ENCODE measurements at regions not wholly inside any gene's neighbourhood (a gene's known extent, or its start where the extent isn't known, plus 50 kb on each side); places are given as distances from the start of the nearest gene placed in this dataset.

DNA sequence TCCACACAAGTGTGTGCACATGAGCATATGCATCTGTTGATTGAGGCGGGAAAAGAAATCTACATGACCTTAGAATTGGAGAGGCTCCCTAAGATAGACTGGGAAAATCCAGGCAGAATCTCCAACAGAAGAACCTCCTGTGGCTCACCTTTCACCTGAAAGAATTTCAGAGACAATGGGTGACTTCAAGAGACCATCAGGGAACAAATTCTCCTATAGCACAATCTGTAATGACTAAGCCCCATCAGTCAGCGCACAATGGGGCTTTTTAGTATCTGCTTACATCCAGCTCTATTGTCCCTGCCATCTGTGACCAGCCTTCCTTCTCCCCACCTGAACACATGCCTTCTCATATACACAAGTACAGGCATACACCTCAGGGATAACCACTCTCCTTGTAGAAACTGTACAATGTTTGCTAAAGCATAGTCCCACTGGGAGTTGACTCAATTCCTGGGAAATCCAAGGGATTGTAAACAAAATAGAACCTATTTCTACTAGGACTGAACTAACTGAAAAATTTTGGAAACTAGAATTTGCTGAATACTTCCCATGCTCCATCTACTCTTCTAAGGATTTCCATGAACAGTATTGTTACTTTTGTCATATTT is 150.8 kb upstream of the STXBP5 start:
- no peak for DNase-seq
- 93 to 100% (median 97%) methylated on average over 2 of the region's 2 CpGs for WGBS, 4 donors
- no peaks in the 10 kb centered on the region for H3K36me3 ChIP-seq (replicated peaks in 1 of 2)
- H3K4me3 ChIP-seq: no peak overlapping the region
- no peaks in the 10 kb centered on the region for H3K4me1 ChIP-seq (replicated peaks in 1 of 2)
- TF ChIP-seq, protein P1, sequence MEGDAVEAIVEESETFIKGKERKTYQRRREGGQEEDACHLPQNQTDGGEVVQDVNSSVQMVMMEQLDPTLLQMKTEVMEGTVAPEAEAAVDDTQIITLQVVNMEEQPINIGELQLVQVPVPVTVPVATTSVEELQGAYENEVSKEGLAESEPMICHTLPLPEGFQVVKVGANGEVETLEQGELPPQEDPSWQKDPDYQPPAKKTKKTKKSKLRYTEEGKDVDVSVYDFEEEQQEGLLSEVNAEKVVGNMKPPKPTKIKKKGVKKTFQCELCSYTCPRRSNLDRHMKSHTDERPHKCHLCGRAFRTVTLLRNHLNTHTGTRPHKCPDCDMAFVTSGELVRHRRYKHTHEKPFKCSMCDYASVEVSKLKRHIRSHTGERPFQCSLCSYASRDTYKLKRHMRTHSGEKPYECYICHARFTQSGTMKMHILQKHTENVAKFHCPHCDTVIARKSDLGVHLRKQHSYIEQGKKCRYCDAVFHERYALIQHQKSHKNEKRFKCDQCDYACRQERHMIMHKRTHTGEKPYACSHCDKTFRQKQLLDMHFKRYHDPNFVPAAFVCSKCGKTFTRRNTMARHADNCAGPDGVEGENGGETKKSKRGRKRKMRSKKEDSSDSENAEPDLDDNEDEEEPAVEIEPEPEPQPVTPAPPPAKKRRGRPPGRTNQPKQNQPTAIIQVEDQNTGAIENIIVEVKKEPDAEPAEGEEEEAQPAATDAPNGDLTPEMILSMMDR (IDR thresholded peaks at IDR 0.05): no peak
- TF ChIP-seq POLR2A (IDR thresholded peaks at IDR 0.05): no peak
- H3K9me3 ChIP-seq (replicated peaks in 1 of 3): no peaks in the 10 kb centered on the region
- H3K27me3 ChIP-seq: no peaks in the 10 kb centered on the region
- intact Hi-C loops (cut with DNase I): no loop called here
- no peak overlapping the region for H3K27ac ChIP-seq

DNA sequence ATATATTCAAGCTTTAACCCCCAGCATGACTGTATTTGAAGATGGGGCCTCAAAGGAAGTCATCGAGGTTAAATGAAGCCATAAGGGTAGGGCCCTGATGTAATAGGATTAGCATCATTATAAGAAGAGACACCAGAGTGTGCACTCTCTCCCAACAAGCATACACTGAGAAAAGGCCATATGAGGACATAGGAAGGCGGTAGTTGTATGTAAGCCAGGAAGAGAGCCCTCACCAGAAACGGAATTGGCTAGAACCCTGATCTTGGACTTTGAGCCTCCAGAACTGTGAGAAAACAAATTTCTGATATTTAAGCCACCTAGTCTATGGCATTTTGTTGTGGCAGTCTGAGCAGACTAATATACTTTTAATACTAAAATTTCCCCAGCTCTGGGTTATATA is 150.1 kb upstream of the STXBP5 start:
- no peak overlapping the region for H3K4me3 ChIP-seq
- TF ChIP-seq, protein P1 (IDR thresholded peaks at IDR 0.05): no peak
- no peak for TF ChIP-seq POLR2A (IDR thresholded peaks at IDR 0.05)
- no peak for DNase-seq
- intact Hi-C loops (cut with DNase I): no loop called here
- H3K27me3 ChIP-seq: no peaks in the 10 kb centered on the region
- H3K9me3 ChIP-seq (replicated peaks in 1 of 3): no peaks in the 10 kb centered on the region
- no peak overlapping the region for H3K27ac ChIP-seq
- no peaks in the 10 kb centered on the region for H3K36me3 ChIP-seq (replicated peaks in 1 of 2)
- WGBS, 4 donors: 86 to 94% (median 91%) methylated on average over 3 of the region's 3 CpGs
- H3K4me1 ChIP-seq (replicated peaks in 1 of 2): peaks cover 0 to 6% of the 10 kb centered on the region in 2 donors

DNA sequence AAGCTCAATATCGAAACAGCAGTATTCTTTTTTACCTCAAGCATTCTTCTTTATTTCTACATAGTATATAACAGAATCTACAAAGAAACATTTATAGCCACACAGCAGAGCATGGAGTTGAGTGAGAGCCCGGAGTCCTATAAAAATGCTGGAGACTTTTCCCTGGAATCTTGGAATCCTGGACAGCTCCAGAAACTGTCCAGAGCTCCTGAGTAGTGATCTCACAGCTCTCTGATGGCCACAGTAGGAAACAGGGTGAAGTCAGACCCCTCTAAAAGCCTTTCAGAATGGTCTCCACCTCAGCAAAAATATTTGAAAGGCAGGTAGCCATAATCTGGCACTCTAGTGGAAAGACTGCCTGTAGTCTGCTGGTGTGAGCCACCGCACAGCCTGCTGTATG is 149.3 kb upstream of the STXBP5 start:
- Histone ChIP-seq H3K27me3 (no peaks in the 10 kb centered on the region), H3K36me3 (replicated peaks in 1 of 2) (no peaks in the 10 kb centered on the region), H3K27ac (no peak overlapping the region), H3K4me1 (replicated peaks in 1 of 2) (peaks cover 0 to 7% of the 10 kb centered on the region in 2 donors), H3K9me3 (replicated peaks in 1 of 3) (no peaks in the 10 kb centered on the region), H3K4me3 (no peak overlapping the region)
- intact Hi-C loops (cut with DNase I): no loop called here
- DNase-seq: no peak
- WGBS, 4 donors: 93 to 98% (median 95%) methylated on average over 3 of the region's 3 CpGs
- TF ChIP-seq, protein P1 (IDR thresholded peaks at IDR 0.05): no peak
- TF ChIP-seq POLR2A (IDR thresholded peaks at IDR 0.05): no peak

DNA sequence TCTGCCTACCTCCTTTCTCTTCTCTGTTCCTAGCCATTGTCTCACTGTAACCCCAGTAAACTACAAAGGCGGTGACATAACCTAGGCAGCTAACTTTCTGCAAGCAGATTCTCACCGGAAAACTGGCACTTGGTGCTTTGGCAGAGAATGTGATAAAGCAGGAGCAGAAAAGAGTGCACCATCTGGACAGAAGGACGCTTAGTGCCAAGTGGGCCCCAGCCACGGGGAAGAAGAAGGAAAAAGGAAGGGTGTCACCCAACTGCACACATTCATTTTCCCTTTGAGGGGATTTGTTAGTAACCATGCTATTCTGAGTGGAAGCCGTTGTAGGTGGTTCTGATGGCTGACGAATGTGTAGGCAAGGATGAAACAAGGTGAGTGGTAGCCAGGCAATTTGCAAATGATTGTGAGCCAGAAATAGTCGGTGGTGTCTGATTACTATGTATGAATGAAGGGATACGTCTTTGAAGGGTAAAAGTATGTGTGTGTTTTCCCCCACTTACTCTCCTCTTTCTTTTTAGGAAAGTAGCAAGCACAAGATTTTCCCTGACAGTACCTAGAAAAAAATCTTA is 148.3 kb upstream of the STXBP5 start:
- WGBS, 4 donors: 81 to 91% (median 83%) methylated on average over 8 of the region's 8 CpGs
- intact Hi-C loops (cut with DNase I): no loop called here
- Histone ChIP-seq H3K27ac (no peak overlapping the region), H3K36me3 (replicated peaks in 1 of 2) (no peaks in the 10 kb centered on the region), H3K4me3 (no peak overlapping the region), H3K27me3 (no peaks in the 10 kb centered on the region), H3K9me3 (replicated peaks in 1 of 3) (no peaks in the 10 kb centered on the region), H3K4me1 (replicated peaks in 1 of 2) (peaks cover 0 to 7% of the 10 kb centered on the region in 2 donors)
- TF ChIP-seq, protein P1 (IDR thresholded peaks at IDR 0.05): no peak
- TF ChIP-seq POLR2A (IDR thresholded peaks at IDR 0.05): no peak
- DNase-seq: no peak
